C1 segment of cervical spinal cord (tissue), 14 donors: ENCODE measurements at regions not wholly inside any gene's neighbourhood (a gene's known extent, or its start where the extent isn't known, plus 50 kb on each side); places are given as distances from the start of the nearest gene placed in this dataset.
"Not testable (repeated sequence)": the region's sequence is repeated elsewhere in the genome, so short reads cannot be mapped to it uniquely, and the experiment has no call there.

Experiments used
- DNase-seq, 14 donors: peaks; one replicate each; lab custom pipeline; 2025; lab: John Stamatoyannopoulos, UW

GRCh38 chr10:62699148-62699547 lies 105.4 kb upstream of the ADO start:
- no peak for DNase-seq

- not testable (repeated sequence) for DNase-seq
Observed at GRCh38 chr10:62704121-62704520, 100.4 kb upstream of the ADO start.

GRCh38 chr10:62705789-62706188 lies 98.7 kb upstream of the ADO start:
- no peak for DNase-seq

GRCh38 chr10:62707810-62708209 lies 96.7 kb upstream of the ADO start:
- no peak for DNase-seq

GRCh38 chr10:62708569-62708968 lies 96.0 kb upstream of the ADO start:
- no peak for DNase-seq

- no peak for DNase-seq
Observed at GRCh38 chr10:62709200-62709599, 95.3 kb upstream of the ADO start.

- DNase-seq = no peak
Observed at GRCh38 chr10:62710182-62710581, 94.3 kb upstream of the ADO start.

- no peak for DNase-seq
Observed at GRCh38 chr10:62715383-62715782, 89.1 kb upstream of the ADO start.

GRCh38 chr10:62718585-62718984 lies 85.9 kb upstream of the ADO start:
- DNase-seq = no peak

GRCh38 chr10:62719061-62719460 lies 85.5 kb upstream of the ADO start:
- no peak for DNase-seq

GRCh38 chr10:62721687-62722086 lies 82.8 kb upstream of the ADO start:
- no peak for DNase-seq

GRCh38 chr10:62723375-62723774 lies 81.1 kb upstream of the ADO start:
- DNase-seq = no peak

GRCh38 chr10:62724465-62724864 lies 80.1 kb upstream of the ADO start:
- DNase-seq = no peak

GRCh38 chr10:62726142-62726541 lies 78.4 kb upstream of the ADO start:
- DNase-seq = no peak

- no peak for DNase-seq
Observed at GRCh38 chr10:62726638-62727037, 77.9 kb upstream of the ADO start.

GRCh38 chr10:62727934-62728333 lies 76.6 kb upstream of the ADO start:
- no peak for DNase-seq

GRCh38 chr10:62728479-62728878 lies 76.0 kb upstream of the ADO start:
- no peak for DNase-seq

- DNase-seq = no peak
Observed at GRCh38 chr10:62732841-62733653, 71.5 kb upstream of the ADO start.

GRCh38 chr10:62733654-62734293 lies 70.7 kb upstream of the ADO start:
- DNase-seq = no peak

- DNase-seq = no peak
Observed at GRCh38 chr10:62734781-62735463, 69.6 kb upstream of the ADO start.

GRCh38 chr10:62735464-62736167 lies 68.9 kb upstream of the ADO start:
- DNase-seq = no peak

- no peak for DNase-seq
Observed at GRCh38 chr10:62736168-62736546, 68.4 kb upstream of the ADO start.
